HG03196 (cell line): ENCODE measurements at regions not wholly inside any gene's neighbourhood (a gene's known extent, or its start where the extent isn't known, plus 50 kb on each side); places are given as distances from the start of the nearest gene placed in this dataset.

Experiments
- ATAC-seq: cut with Tn5 transposase; IDR thresholded peaks from one replicate; pipeline ENCODE4 v1.9.1; 2021; ENCODE audit not compliant: unreplicated experiment

DNA sequence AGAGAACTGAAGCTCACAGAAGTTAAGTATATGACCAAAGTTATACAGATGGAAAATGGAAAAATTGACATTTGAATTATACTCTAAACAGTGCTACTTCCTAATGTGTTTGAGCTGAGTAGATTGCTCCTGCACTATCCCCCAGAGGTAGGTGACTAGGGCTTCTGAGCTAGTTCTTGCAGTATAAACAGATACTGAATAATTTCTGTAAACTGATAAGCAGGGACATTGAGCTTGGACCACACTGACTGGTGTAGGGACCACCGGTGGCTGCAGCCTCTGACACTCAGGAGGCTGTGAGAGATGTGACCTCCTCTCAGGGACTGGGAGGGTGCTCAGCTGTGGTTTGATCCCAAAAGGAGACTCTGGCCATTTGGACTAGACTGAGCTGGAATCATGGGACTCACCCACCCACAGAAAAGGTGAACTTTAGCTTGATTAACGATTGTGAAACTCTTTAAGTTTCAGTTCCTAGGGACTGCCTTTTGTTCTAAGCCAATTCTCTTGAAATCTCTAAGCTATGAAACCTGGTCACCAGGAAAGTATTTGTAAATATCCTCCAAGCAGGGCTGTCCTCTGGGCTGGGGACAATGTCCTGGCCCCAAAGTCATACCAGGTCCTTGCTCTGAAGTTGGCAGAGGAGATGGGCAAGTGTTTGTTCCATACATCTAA lies 291.5 kb downstream of the SEC61B start:
- peak; percentile 60 for ATAC-seq

- ATAC-seq, result no peak
Observed at GRCh38 chr9:99515093-99515492, 293.0 kb downstream of the SEC61B start.

GRCh38 chr9:99515895-99516656 lies 294.0 kb downstream of the SEC61B start:
- no peak for ATAC-seq

DNA sequence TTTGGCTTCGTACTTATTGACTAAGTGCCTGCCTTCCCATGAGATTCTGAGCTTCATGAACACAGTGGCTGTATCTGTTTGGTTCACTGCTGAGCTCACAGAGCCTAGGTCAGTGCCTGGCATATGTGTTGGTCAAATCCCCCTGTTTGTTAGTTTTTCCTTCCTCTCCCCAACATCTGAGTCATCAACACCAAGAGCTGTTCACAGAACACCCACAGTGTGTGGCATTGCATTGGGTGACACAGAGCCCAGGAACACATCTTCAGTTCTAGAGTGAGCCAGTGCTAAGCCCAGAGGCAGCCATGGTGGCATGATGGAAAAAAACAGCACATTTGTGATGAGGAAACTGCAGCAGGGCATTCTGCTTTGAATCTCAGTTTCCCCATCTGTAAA lies 294.6 kb downstream of the SEC61B start:
- no peak for ATAC-seq

- ATAC-seq, result no peak
Observed at GRCh38 chr9:99523838-99524237, 297.8 kb upstream of the NR4A3 start.

GRCh38 chr9:99531313-99531712 lies 290.4 kb upstream of the NR4A3 start:
- no peak for ATAC-seq

GRCh38 chr9:99533421-99533820 lies 288.3 kb upstream of the NR4A3 start:
- no peak for ATAC-seq

DNA sequence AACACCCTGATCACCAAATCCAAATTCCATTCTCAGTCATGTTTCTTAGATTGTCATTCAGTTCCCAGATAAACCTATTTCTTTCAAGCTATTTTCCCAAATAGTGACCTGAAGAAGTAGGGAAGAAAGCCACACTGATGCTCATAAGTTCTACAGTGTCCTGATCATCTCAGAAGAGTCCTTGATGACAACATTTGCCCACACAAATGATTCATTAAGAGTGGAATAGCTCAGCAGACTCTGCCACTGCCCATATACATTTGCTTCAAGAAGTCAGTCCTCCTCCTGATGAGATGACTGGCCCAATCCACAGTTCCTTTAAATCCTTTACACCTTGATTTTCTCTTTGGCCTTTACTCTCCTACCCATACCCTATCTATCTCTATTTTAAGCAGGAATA lies 283.7 kb upstream of the NR4A3 start:
- no peak for ATAC-seq

- no peak for ATAC-seq
Observed at GRCh38 chr9:99544526-99544925, 277.2 kb upstream of the NR4A3 start.

DNA sequence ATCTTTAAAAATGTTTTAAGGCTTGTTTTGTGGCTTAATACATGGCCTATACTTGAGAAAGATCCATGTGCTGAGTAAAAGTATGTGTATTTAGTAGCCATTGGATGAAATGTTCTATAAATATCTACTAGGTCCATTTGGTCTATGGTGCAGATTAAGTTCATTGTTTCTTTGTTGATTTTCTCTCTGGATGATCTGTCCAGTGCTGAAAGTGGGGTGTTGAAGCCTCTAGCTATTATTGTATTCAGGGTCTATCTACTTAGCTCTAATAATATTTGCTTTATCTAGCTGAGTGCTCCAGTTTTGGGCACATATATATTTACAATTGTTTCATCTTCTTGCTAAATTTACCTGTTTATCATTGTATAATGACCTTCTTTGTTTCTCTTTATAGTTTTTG lies 272.2 kb upstream of the NR4A3 start:
- no peak for ATAC-seq

- no peak for ATAC-seq
Observed at GRCh38 chr9:99555792-99556191, 265.9 kb upstream of the NR4A3 start.

- ATAC-seq, result no peak
Observed at GRCh38 chr9:99556998-99557397, 264.7 kb upstream of the NR4A3 start.

- ATAC-seq, result no peak
Observed at GRCh38 chr9:99557816-99558215, 263.9 kb upstream of the NR4A3 start.

DNA sequence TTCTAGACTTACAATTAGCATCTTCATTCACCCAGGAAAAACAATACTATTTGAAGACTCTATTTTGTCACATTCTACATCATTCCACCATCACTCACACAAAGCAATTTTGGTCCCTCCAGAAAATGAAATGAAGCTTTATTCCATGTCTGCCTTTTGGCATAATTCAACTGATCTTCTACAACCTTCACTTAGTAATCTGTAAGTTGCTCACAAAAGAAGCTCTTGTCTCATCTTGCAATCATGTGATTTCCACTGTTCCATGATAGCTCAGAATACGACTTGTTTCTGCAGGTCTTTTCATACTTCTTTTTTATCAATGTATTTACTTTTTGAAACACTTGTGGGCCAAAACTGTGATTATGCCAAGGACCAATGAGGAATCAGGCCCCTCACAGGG lies 261.9 kb upstream of the NR4A3 start:
- no peak for ATAC-seq

DNA sequence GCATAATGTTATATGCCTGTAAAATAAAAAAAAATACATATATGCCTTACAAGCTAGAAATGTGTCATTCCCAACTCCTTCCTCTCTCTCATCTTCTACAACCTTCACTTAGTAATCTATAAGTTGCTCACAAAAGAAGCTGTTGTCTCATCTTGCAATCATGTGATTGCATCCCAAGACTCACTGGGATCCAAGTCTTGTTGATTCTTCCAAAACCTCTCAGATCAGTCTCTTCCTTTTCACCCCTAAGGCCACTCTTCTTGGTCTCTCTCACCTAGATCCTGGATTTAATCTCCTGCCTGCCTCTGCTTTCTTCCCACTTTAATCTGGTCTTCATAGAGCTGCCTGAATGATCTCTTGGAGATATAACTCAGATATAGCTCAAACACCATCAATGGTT lies 261.1 kb upstream of the NR4A3 start:
- no peak for ATAC-seq

GRCh38 chr9:99561509-99561917 lies 260.2 kb upstream of the NR4A3 start:
- no peak for ATAC-seq

- ATAC-seq, result no peak
Observed at GRCh38 chr9:99561961-99562565, 259.6 kb upstream of the NR4A3 start.

DNA sequence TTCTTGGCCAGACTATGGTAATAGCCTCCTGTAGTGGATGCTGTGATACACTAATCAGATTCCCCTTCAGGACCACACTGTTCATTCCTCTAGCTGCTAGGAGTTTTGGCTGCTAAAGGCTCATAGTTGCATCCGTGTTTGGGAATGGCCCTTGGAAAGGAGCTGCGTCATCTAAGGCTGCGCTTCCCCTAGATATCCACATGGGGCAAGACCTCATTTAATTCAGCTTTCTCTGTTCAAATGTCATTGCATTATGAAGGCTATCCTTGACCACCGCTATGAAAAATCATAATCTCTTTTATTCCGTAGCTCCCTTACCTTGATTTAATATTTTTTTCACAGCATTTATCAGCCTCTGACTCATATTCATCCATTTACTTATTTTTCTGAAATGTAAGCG lies 258.3 kb upstream of the NR4A3 start:
- ATAC-seq, result no peak

DNA sequence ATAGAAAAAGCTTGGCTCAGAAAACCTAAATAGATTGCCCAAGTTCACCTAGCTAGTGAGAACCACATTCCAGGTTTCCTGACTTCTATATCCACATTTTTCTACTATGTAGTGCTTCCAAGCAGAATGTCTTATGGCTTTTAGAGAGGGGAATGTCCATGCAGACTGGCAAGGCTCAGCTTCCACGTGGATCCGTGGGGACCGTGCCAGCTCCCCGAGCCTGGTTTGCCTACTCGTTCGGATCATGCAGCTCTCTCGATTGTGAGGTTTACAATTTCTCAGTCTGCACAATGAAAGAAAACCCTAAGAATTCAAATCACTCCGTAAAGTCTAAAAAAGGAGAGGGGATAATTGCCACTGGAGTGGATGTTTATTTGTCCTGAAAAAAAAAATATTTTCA lies 256.5 kb upstream of the NR4A3 start:
- no peak for ATAC-seq

DNA sequence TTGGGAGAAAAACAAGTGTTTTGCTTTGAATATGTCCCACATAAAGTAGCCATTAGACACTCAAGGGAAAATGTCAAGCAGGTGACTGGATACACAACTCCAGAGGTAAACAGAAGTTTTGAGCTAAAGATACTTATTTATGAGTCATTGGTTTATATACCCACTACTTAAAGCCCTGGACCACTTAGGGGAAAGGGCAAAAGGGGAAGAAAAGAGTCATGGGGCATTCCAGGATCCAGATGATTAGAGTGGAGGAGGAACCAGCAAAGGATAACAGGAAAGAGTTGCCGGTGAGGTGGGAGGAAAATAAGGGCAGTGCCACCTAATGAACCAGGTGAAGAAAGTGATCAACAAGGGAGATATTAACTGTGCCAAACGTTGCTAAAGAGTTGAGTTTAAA lies 254.2 kb upstream of the NR4A3 start:
- ATAC-seq, result no peak

DNA sequence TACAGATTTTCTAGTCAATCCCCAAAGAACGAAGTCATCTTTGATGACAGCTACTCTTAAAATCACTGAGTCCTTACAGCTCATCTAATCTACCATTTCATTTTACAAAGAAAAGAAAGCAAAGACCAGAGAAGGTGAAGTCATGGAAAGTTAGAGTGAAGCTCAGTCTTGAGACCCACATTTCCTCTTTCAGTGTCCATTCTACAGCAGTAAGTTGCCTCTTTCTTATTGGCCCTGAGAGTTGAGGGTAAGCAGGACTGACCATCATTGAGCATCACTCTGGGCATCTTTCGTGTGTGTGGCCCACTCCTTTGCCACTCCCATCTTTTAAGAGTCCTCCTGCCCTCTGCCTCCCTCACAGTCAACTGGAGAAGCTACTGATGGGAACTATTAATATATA lies 251.8 kb upstream of the NR4A3 start:
- ATAC-seq, result no peak

DNA sequence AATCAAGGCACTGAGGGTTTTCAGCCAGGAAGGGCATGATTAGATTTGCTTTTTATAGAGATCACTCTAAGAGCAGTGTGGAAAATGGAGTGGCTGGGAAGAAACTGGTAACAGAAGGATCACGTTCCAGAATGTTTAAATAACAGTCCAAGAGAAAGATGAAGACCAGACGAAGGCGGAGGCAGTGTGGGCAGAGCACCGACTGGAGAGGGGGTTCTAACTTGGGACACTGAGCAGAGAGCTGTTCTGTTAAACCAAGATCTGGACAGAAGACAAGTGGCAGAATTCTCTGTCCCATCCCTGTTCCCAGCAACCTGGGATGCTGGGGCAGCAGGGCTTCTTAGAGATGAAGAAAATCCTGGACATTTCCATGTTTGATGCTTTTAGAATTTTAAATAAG lies 249.1 kb upstream of the NR4A3 start:
- ATAC-seq, result no peak
